GM12872 (cell line): ENCODE measurements at regions not wholly inside any gene's neighbourhood (a gene's known extent, or its start where the extent isn't known, plus 50 kb on each side); places are given as distances from the start of the nearest gene placed in this dataset.

ENCODE experiments used
- TF ChIP-seq, protein P1 (sequence below): IDR thresholded peaks from 3 replicates; pipeline ENCODE4 v1.5.1; 2011; ENCODE audit warnings: low read depth, mild to moderate bottlenecking, low read length, moderate library complexity; ENCODE audit not compliant: insufficient read depth

DNA sequence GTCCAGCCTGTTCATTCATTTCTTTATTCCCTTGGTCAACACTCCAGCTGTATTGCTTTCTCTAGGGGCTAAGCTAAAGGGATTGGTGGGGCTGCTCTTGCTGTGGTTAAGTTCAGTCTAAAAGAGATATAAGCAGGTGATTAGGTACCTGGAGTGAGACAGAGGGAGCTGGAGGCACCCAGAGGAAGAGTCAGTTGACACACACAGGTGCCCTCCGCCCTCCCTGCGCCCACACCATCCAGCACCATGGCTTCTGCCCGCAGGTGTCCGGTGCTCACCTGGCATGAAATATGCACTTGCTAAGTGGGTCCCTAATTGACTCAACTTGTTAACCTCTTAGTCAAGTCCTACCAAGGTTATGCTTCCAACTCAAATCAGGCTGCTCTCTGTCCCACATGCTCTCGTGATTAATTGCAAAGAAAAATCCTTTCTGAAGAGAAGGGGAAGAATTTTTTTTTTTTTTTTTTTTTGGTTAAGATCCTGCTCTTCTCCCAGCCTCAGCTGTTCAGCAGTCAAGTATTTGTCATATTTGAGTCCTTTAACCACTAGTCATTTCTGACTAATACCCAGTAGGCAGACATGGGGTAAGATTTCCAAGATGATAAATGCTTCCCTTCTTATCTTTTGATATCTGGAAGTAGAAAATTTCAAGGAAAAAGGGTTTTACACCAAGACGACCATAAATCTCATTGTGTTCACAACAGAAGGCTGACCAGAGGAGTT lies 199.8 kb upstream of the WSCD1 start:
- TF ChIP-seq, protein P1, sequence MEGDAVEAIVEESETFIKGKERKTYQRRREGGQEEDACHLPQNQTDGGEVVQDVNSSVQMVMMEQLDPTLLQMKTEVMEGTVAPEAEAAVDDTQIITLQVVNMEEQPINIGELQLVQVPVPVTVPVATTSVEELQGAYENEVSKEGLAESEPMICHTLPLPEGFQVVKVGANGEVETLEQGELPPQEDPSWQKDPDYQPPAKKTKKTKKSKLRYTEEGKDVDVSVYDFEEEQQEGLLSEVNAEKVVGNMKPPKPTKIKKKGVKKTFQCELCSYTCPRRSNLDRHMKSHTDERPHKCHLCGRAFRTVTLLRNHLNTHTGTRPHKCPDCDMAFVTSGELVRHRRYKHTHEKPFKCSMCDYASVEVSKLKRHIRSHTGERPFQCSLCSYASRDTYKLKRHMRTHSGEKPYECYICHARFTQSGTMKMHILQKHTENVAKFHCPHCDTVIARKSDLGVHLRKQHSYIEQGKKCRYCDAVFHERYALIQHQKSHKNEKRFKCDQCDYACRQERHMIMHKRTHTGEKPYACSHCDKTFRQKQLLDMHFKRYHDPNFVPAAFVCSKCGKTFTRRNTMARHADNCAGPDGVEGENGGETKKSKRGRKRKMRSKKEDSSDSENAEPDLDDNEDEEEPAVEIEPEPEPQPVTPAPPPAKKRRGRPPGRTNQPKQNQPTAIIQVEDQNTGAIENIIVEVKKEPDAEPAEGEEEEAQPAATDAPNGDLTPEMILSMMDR, result no peak

- TF ChIP-seq, protein P1, result no peak
These were observed 198.5 kb upstream of the WSCD1 start for GRCh38 chr17:5871666-5872065.

- TF ChIP-seq, protein P1, result no peak
These were observed 197.3 kb upstream of the WSCD1 start for GRCh38 chr17:5872831-5873230.

DNA sequence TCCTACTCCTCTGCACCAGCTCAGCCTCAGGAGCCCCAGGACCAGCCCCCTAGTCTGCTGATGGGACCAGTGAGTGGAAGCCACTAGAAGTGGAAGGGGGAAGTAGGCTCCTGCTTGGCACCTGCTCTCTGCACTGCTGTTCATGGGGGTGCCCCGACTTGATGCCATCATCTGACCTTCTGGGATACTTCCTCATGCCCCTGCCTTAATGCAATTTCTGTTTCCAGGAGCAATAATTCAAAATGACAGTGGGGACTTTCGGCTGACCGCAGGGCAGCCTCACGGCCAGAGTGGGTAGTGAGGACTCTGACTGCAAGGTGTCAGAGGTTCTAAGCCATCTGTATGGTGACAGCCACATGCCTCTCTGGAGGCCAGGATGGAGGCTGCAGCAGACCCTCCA lies 196.4 kb upstream of the WSCD1 start:
- TF ChIP-seq, protein P1, result no peak

- TF ChIP-seq, protein P1, result no peak
These were observed 195.7 kb upstream of the WSCD1 start for GRCh38 chr17:5874486-5874885.

DNA sequence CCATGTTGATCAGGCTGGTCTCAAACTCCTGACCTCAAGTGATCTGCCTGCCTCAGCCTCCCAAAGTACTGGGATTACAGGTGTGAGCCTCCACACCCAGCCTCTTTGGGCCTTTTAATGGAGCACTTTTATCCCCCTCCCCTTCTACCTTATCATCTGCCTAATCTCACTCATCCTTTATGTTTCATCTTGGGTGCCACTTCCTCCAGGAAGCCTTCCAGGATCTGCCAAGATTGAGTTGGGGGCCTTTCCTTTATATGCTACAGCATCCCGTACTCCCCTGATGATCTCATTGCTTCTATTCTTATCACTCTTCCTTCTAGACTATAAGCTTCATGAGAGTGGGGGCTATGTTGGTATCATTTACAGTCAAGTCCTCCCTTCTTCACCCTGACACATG lies 192.8 kb upstream of the WSCD1 start:
- TF ChIP-seq, protein P1, result no peak

DNA sequence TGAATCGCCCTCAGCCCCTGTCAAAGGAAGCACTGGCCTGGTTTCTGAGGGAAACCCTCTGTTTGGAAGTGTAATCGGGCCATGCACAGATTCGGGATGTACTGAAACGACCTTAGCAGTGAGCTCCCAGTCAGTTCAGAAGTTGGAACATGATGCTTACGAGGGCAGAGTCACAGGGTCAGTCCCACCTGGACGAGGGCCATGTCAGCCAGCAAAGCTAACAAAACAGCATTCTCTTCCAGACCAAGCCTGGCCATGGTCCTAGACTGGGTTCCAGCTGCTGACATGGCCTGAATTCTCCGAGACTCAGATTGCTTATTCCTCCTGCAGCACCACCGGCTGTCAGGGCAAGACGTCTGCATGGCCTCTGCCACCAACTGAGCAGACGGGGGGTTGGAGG lies 192.2 kb upstream of the WSCD1 start:
- TF ChIP-seq, protein P1, result no peak
